Heart right ventricle (tissue), 16 donors: ENCODE measurements at regions not wholly inside any gene's neighbourhood (a gene's known extent, or its start where the extent isn't known, plus 50 kb on each side); places are given as distances from the start of the nearest gene placed in this dataset.

Source experiments
- ATAC-seq, 8 donors: fragments of 200-7000 bp; cut with Tn5 transposase; one replicate each; pipeline ENCODE4 v1.9.1; 2020; ENCODE audit warnings: mild to moderate bottlenecking in 8 of 8, moderate library complexity in 8 of 8, moderate number of reproducible peaks in 1 of 8
- DNase-seq, 2 donors: peaks; one replicate each; pipeline ENCODE4 v3.0.0-alpha.2; 2020
- H3K27ac ChIP-seq, 10 donors: fragments of 200-600 bp; sonication (generic) in 2 of 10; one replicate each; pipeline versions ENCODE4 v1.5.0 to v1.8.0; 2020 to 2022; ENCODE audit warnings: mild to moderate bottlenecking in 3 of 10
- H3K27me3 ChIP-seq, 7 donors: fragments of 200-600 bp; one replicate each; pipeline ENCODE4 v1.8.0; 2021 to 2022; ENCODE audit warnings: mild to moderate bottlenecking in 2 of 7
- H3K36me3 ChIP-seq, 9 donors: fragments of 200-600 bp; sonication (generic) in 1 of 9; one replicate each; pipeline versions ENCODE4 v1.5.0 to v1.8.0; 2020 to 2022; ENCODE audit warnings: mild to moderate bottlenecking in 2 of 9
- H3K4me1 ChIP-seq, 9 donors: fragments of 200-600 bp; sonication (generic) in 1 of 9; one replicate each; pipeline versions ENCODE4 v1.5.0 to v1.8.0; 2020 to 2022; ENCODE audit warnings: mild to moderate bottlenecking in 4 of 9
- H3K4me3 ChIP-seq, 10 donors: fragments of 200-600 bp; sonication (generic) in 2 of 10; one replicate each; pipeline versions ENCODE4 v1.5.0 to v1.8.0; 2020 to 2022; ENCODE audit warnings: mild to moderate bottlenecking in 7 of 10, moderate library complexity in 2 of 10
- H3K9me3 ChIP-seq, 11 donors: fragments of 200-600 bp in 10 of 11; sonication (generic) in 2 of 11; one replicate each; pipeline versions ENCODE4 v1.5.0 to v1.8.0; 2013 to 2022; ENCODE audit warnings: mild to moderate bottlenecking in 2 of 11, control low read depth in 1 of 11, moderate library complexity in 1 of 11
- WGBS, 2 donors: extraction: QIAGEN DNeasy Blood & Tissue Kit; methylation state at CpG; one replicate each; pipeline ENCODE4 v1.1.7; 2013; ENCODE audit warnings: inconsistent platforms in 1 of 2; 5-methylcytosine and 5-hydroxymethylcytosine counted together
- intact Hi-C, 10 donors: fragments of 100-400 bp; cut with DNase I; formaldehyde crosslinking; loops; one replicate each; pipeline versions ENCODE4 v1.11.1 to v1.14.2; 2022
- TF ChIP-seq, protein P1 (sequence below), 9 donors: fragments of 200-600 bp; sonication (generic) in 2 of 9; IDR thresholded peaks; one replicate each; pipeline versions ENCODE4 v1.5.0 to v1.8.0; 2021 to 2022; ENCODE audit warnings: antibody characterized with exemption in 9 of 9, mild to moderate bottlenecking in 5 of 9, moderate library complexity in 1 of 9
- donor health status: Arrhythmogenic right ventricular cardiomyopathy.
- donor health status: ischemic (EF 13 %, LVEDD 7.1; RV severe dilation, severe dysfunction).
- donor health status: healthy with polysubstance abuse.
- donor health status: DM: no; HTN: yes; CAD: no.
- donor health status: DM: no; HTN: no; CAD: no.
- donor health status: ischemic (EF 25% LVEDD 6.9; RV normal size, moderate dysfunction).
- donor health status: ischemic (EF 25% LVEDD 5.7; RV mildly dilated, moderate dysfunction).
- donor health status: healthy.
- donor health status: DM: yes; HTN: yes; CAD: no.
- donor health status: Ischemic cardiomyopathy.
- donor health status: ischemic (EF 35%, LVEDD 5.7; RV mildly dilated, moderate dysfunction).
- donor health status: nonischemic (EF 11% LVEDD 7.7; RV severe dilation, severe dysfunction).
- donor health status: DM: yes; HTN: yes; CAD: no.
- donor health status: PGD.
- donor health status: ischemic (EF 29% LVEDD 5.4; RV normal size, mild dysfunction).
- donor health status: nonischemic (EF 23%, LVEDD 6.1; RV moderate dilation, normal function).

- Histone ChIP-seq H3K36me3 (no peaks in the 10 kb centered on the region), H3K27ac (no peak overlapping the region), H3K27me3 (no peaks in the 10 kb centered on the region), H3K4me1 (peaks cover 0 to 15% (median 0%) of the 10 kb centered on the region in 9 donors), H3K9me3 (peaks cover 0 to 7% (median 0%) of the 10 kb centered on the region in 11 donors), H3K4me3 (no peak overlapping the region)
- 23 to 28% methylated on average over 1 of the region's 1 CpG for WGBS, 2 donors
- ATAC-seq (no peak), DNase-seq (no peak)
- TF ChIP-seq, protein P1, sequence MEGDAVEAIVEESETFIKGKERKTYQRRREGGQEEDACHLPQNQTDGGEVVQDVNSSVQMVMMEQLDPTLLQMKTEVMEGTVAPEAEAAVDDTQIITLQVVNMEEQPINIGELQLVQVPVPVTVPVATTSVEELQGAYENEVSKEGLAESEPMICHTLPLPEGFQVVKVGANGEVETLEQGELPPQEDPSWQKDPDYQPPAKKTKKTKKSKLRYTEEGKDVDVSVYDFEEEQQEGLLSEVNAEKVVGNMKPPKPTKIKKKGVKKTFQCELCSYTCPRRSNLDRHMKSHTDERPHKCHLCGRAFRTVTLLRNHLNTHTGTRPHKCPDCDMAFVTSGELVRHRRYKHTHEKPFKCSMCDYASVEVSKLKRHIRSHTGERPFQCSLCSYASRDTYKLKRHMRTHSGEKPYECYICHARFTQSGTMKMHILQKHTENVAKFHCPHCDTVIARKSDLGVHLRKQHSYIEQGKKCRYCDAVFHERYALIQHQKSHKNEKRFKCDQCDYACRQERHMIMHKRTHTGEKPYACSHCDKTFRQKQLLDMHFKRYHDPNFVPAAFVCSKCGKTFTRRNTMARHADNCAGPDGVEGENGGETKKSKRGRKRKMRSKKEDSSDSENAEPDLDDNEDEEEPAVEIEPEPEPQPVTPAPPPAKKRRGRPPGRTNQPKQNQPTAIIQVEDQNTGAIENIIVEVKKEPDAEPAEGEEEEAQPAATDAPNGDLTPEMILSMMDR (IDR thresholded peaks at IDR 0.05), result no peak
- intact Hi-C loops, result no loop called here
Observed at GRCh38 chr2:16861111-16861510, 195.5 kb upstream of the CYRIA start.

- ATAC-seq, result no peak
- Histone ChIP-seq H3K27me3 (no peaks in the 10 kb centered on the region), H3K27ac (no peak overlapping the region), H3K4me1 (peaks cover 0 to 15% (median 0%) of the 10 kb centered on the region in 9 donors), H3K9me3 (peaks cover 0 to 7% (median 0%) of the 10 kb centered on the region in 11 donors), H3K36me3 (no peaks in the 10 kb centered on the region), H3K4me3 (no peak overlapping the region)
- WGBS, 2 donors, result 80 to 86% methylated on average over 1 of the region's 1 CpG
- intact Hi-C loops, result no loop called here
- DNase-seq, result no peak
- TF ChIP-seq, protein P1 (IDR thresholded peaks at IDR 0.05), result no peak
Observed at GRCh38 chr2:16860627-16861026, 195.0 kb upstream of the CYRIA start.

DNA sequence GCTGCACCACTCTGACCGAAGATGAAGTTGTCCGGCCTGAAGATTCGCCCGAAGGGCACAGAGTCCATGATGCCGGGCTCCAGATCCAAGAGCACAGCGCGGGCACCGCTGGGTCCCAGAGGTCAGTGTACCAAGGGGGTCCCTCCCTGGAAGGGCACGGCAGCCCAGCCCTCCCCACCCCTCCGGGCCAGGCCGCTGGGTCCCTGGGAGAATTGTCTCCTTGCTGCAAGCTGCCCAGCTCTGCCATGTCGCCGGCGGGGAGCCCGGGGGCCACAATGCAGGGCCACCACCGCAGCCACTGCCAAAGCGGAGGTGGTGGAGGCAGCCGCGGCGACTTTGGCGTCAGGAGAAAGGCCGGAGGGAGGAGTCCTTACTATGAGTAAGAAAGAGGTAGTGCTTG lies 189.5 kb upstream of the CYRIA start:
- Histone ChIP-seq H3K27ac (no peak overlapping the region), H3K27me3 (no peaks in the 10 kb centered on the region), H3K36me3 (no peaks in the 10 kb centered on the region), H3K4me1 (no peaks in the 10 kb centered on the region), H3K9me3 (peaks cover 0 to 7% (median 0%) of the 10 kb centered on the region in 11 donors), H3K4me3 (no peak overlapping the region)
- DNase-seq (no peak), ATAC-seq (no peak)
- intact Hi-C loops, result no loop called here
- TF ChIP-seq, protein P1 (IDR thresholded peaks at IDR 0.05), result no peak
- WGBS, 2 donors, result 96 to 98% methylated on average over 22 of the region's 22 CpGs

- no peaks in the 10 kb centered on the region for H3K4me1 ChIP-seq
- TF ChIP-seq, protein P1 (IDR thresholded peaks at IDR 0.05), result no peak
- no peak overlapping the region for H3K4me3 ChIP-seq
- H3K9me3 ChIP-seq, result no peaks in the 10 kb centered on the region
- no peaks in the 10 kb centered on the region for H3K27me3 ChIP-seq
- intact Hi-C loops, result no loop called here
- DNase-seq, result no peak
- no peaks in the 10 kb centered on the region for H3K36me3 ChIP-seq
- 80 to 89% methylated on average over 4 of the region's 4 CpGs for WGBS, 2 donors
- ATAC-seq, result no peak
- no peak overlapping the region for H3K27ac ChIP-seq
Observed at GRCh38 chr2:16853088-16853487, 187.5 kb upstream of the CYRIA start.
